DMS153 treated with DMSO at 0.1 percent for 48 hours (cell line): ENCODE measurements at regions not wholly inside any gene's neighbourhood (a gene's known extent, or its start where the extent isn't known, plus 50 kb on each side); places are given as distances from the start of the nearest gene placed in this dataset.
"Not testable (repeated sequence)": the region's sequence is repeated elsewhere in the genome, so short reads cannot be mapped to it uniquely, and the experiment has no call there.

Experiments used
- DNase-seq: peaks from one replicate; lab custom pipeline; 2025; ENCODE audit not compliant: unreplicated experiment; lab: John Stamatoyannopoulos, UW

- DNase-seq, result no peak
These were observed 85.3 kb upstream of the AKAP12 start for GRCh38 chr6:151154418-151154817.

GRCh38 chr6:151155095-151155494 is 84.7 kb upstream of the AKAP12 start:
- no peak for DNase-seq

- DNase-seq, result peak; percentile 7
These were observed 78.6 kb upstream of the AKAP12 start for GRCh38 chr6:151160929-151161757.

GRCh38 chr6:151164383-151164782 is 75.4 kb upstream of the AKAP12 start:
- no peak for DNase-seq

GRCh38 chr6:151166180-151166579 is 73.6 kb upstream of the AKAP12 start:
- DNase-seq, result no peak

- no peak for DNase-seq
These were observed 72.7 kb upstream of the AKAP12 start for GRCh38 chr6:151167034-151167433.

- DNase-seq, result no peak
These were observed 69.0 kb upstream of the AKAP12 start for GRCh38 chr6:151170622-151171246.

- DNase-seq, result no peak
These were observed 67.0 kb upstream of the AKAP12 start for GRCh38 chr6:151172751-151173150.

- DNase-seq, result no peak
These were observed 63.9 kb upstream of the AKAP12 start for GRCh38 chr6:151175662-151176445.

GRCh38 chr6:151176911-151177770 is 62.6 kb upstream of the AKAP12 start:
- no peak for DNase-seq

- DNase-seq, result no peak
These were observed 61.4 kb upstream of the AKAP12 start for GRCh38 chr6:151178373-151178772.

- no peak for DNase-seq
These were observed 60.4 kb upstream of the AKAP12 start for GRCh38 chr6:151179321-151179720.

- DNase-seq, result no peak
These were observed 59.3 kb upstream of the AKAP12 start for GRCh38 chr6:151180330-151181048.

GRCh38 chr6:151181706-151182363 is 57.9 kb upstream of the AKAP12 start:
- no peak for DNase-seq

GRCh38 chr6:151182958-151183357 is 56.8 kb upstream of the AKAP12 start:
- DNase-seq, result not testable (repeated sequence)

- DNase-seq, result no peak
These were observed 54.6 kb upstream of the AKAP12 start for GRCh38 chr6:151185148-151185547.

GRCh38 chr6:151186306-151186705 is 53.5 kb upstream of the AKAP12 start:
- no peak for DNase-seq

- no peak for DNase-seq
These were observed 52.9 kb upstream of the AKAP12 start for GRCh38 chr6:151186804-151187330.
